RWPE1 (cell line): ENCODE measurements at regions not wholly inside any gene's neighbourhood (a gene's known extent, or its start where the extent isn't known, plus 50 kb on each side); places are given as distances from the start of the nearest gene placed in this dataset.

Experiments
- CTCF ChIA-PET: fragments of 350-600 bp; sonication (Branson Sonifier 250); formaldehyde crosslinking; extraction: SDS; loops from one replicate; lab custom pipeline; 2021; lab: Yijun Ruan, JAX
- POLR2A ChIA-PET: fragments of 400-600 bp; formaldehyde crosslinking; extraction: SDS; loops from one replicate; lab custom pipeline; 2020; ENCODE audit warnings: antibody characterized with exemption; ENCODE audit not compliant: low non-redundant PET; lab: Yijun Ruan, JAX
- DNase-seq: peaks from one replicate; pipeline ENCODE4 v3.0.0; 2012; ENCODE audit warnings: low spot score
- H3K27ac ChIP-seq: fragments of 450-650 bp; 2 replicates; pipeline ENCODE4 v1.5.1; 2017
- TF ChIP-seq, protein P1 (sequence below): fragments of 450-650 bp; conservative IDR thresholded peaks from 2 replicates; pipeline ENCODE4 v1.5.1; 2017; ENCODE audit warnings: low read depth, mild to moderate bottlenecking

DNA sequence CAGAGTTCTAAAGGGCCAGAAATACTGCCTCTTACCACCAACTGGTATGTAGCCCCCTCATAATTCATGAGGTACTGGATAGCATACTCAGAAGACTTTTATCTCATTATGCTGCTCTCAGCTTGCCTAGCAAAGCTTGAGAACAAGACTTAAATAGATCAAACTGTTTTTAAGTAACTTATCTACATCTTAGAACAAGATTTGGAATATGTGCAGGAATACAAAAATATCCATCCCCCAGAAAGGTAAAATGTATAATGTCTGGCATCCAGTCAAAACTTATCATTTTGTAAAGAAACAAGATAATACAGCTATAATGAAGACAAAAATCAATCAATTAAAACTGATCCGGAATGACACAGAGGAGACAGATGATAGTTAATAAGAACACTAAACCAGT, 400.4 kb upstream of the TGFBR2 start:
- ChIA-PET POLR2A (no interaction called here), CTCF (interaction anchor here (0.7 kb wide), 1 partner anchor 563 kb away, joined by 3 read pairs; no protein-coding TSS in a partner anchor)
- H3K27ac ChIP-seq, result no peak overlapping the region
- TF ChIP-seq, protein P1, sequence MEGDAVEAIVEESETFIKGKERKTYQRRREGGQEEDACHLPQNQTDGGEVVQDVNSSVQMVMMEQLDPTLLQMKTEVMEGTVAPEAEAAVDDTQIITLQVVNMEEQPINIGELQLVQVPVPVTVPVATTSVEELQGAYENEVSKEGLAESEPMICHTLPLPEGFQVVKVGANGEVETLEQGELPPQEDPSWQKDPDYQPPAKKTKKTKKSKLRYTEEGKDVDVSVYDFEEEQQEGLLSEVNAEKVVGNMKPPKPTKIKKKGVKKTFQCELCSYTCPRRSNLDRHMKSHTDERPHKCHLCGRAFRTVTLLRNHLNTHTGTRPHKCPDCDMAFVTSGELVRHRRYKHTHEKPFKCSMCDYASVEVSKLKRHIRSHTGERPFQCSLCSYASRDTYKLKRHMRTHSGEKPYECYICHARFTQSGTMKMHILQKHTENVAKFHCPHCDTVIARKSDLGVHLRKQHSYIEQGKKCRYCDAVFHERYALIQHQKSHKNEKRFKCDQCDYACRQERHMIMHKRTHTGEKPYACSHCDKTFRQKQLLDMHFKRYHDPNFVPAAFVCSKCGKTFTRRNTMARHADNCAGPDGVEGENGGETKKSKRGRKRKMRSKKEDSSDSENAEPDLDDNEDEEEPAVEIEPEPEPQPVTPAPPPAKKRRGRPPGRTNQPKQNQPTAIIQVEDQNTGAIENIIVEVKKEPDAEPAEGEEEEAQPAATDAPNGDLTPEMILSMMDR, result no peak
- DNase-seq, result no peak

DNA sequence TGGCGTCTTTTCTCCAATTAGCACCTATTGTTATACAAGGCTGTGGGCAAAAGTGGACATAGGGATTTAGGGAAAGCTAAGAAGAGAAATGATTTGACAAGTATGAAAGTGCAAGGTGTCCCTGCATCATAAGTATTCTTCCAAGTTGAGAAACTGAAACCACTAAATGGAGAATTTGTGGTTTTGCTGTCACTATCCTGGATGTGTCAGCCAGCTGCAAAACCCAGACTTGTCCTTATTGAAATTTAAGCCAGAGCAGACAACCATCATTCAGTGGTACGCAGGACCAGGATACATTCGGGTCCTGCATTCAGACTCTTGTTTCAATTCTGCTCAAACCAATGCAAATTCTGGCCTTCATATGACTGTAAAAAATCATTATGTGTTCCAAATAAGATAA, 384.8 kb upstream of the TGFBR2 start:
- ChIA-PET POLR2A (no interaction called here), CTCF (no interaction called here)
- no peak for DNase-seq
- TF ChIP-seq, protein P1, result no peak
- no peak overlapping the region for H3K27ac ChIP-seq

GRCh38 chr3:30222441-30222840, 384.0 kb upstream of the TGFBR2 start:
- CTCF ChIA-PET, result no interaction called here
- no peak overlapping the region for H3K27ac ChIP-seq
- TF ChIP-seq, protein P1, result no peak
- DNase-seq, result no peak
- POLR2A ChIA-PET, result no interaction called here

DNA sequence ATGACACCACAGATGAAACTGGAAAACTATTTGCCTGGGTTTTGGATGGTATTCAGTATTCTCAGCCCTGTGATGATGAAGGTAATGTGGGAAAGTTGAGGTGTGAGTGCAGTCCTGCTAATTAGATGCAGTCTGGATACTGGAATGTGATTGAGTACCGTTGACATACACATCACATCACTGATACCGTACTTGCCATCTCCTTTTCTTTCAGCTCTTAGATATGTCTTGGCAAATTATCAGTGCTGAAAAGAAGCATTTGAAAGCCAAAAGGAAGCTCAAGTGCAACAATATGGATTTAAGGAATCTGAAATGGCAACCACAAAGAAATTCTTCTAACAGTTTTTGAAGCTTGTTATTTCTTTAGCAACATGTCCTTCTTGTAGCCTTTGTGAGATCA, 381.4 kb upstream of the TGFBR2 start:
- no peak for DNase-seq
- ChIA-PET POLR2A (no interaction called here), CTCF (interaction anchor here (0.6 kb wide), 1 partner anchor 114 kb away, joined by 3 read pairs; no protein-coding TSS in a partner anchor)
- no peak overlapping the region for H3K27ac ChIP-seq
- TF ChIP-seq, protein P1, result no peak

DNA sequence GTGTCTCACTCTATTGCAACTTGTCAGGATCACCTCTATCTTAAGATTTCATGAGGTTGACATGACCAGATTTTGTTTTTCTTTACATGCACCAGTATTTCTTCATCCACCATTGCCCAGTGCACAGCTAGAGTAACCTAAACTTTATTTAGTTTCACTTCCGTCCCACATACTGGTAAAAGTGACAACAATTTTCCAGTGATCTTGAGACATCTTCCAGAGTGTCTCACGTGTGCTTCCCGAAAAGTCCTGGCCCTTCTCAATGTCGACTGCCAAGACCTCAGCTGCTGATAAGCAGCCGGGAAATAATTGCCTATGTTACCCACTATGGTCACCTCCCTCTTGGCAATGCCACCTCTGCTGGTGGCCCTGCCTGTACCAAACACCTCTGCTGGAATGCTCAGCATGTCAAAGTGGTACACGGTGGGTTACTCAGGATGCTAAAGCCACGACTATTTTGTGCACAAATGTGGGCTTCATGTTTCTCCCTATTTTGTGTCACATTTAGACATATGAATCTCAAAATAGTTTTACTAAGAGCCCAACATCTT, 379.7 kb upstream of the TGFBR2 start:
- DNase-seq, result no peak
- ChIA-PET CTCF (no interaction called here), POLR2A (no interaction called here)

DNA sequence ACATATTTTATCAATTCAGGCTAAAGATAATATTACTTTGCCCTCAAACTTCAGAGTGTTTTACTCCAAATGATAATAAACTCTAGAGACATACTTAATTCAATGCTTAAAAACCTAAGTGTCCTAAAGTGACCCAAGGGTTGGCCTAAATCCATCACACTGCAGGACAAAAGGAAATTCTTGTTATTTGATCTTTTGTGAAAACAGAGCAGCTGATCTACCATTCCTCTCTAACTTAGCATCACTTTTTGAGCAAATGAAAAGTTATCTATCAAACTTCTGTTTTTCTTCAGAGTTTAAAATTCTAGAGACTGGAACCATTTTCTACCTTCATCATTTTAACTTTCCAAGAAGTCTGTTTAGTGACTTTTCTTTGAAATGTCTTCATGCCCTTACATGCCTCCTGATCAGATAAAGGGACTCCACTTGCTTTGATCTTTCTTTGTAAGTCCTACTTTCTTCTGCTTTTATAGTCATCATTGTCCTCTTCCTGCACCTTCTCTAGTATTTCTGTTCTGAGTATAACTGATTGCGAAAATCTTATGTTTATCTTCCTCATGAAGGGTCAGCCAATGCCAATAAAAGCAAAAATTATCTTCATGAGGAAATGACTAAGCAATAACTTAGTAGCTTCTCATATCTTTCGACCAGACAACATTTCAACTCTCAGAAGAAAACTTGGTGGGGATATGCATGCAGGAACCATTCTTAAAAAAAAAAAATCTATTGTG, 378.7 kb upstream of the TGFBR2 start:
- TF ChIP-seq, protein P1, result no peak
- POLR2A ChIA-PET, result interaction anchor here (0.6 kb wide), 1 partner anchor 665 kb away, joined by 4 read pairs; no protein-coding TSS in a partner anchor
- DNase-seq, result peak; percentile 20
- CTCF ChIA-PET, result no interaction called here
- no peak overlapping the region for H3K27ac ChIP-seq

More for the DNA sequence above, 379.7 kb upstream of the TGFBR2 start:
- no peak overlapping the region for H3K27ac ChIP-seq
- TF ChIP-seq, protein P1, result no peak
